GM23338 (cell line): ENCODE measurements at regions not wholly inside any gene's neighbourhood (a gene's known extent, or its start where the extent isn't known, plus 50 kb on each side); places are given as distances from the start of the nearest gene placed in this dataset.

Experiments
- ATAC-seq: fragments of 200-7000 bp; cut with Tn5 transposase; 3 replicates; pipeline ENCODE4 v1.9.1; 2020
- DNase-seq: peaks from one replicate; pipeline ENCODE4 v3.0.0-alpha.2; 2015; ENCODE audit warnings: low spot score
- H2AFZ ChIP-seq: fragments of 200-600 bp; sonication (generic); 2 replicates; pipeline ENCODE4 v1.8.0; 2016; ENCODE audit warnings: antibody characterized with exemption, mild to moderate bottlenecking, moderate library complexity
- H3F3A ChIP-seq: fragments of 200-600 bp; sonication (generic); replicated peaks from 2 replicates; pipeline ENCODE4 v1.8.0; 2017; ENCODE audit warnings: antibody characterized with exemption, mixed run types, low read depth
- H3K27ac ChIP-seq: fragments of 200-600 bp; sonication (generic); 2 replicates; pipeline ENCODE4 v1.6.1; 2016; ENCODE audit warnings: low read depth
- H3K27me3 ChIP-seq: fragments of 200-600 bp; sonication (generic); 2 replicates; pipeline ENCODE4 v1.8.0; 2016; ENCODE audit warnings: mild to moderate bottlenecking, mixed run types, moderate library complexity; ENCODE audit not compliant: insufficient read depth
- H3K36me3 ChIP-seq: fragments of 200-600 bp; sonication (generic); 2 replicates; pipeline ENCODE4 v1.8.0; 2016; ENCODE audit warnings: mild to moderate bottlenecking; ENCODE audit not compliant: insufficient read depth
- H3K4me1 ChIP-seq: fragments of 200-600 bp; sonication (generic); 2 replicates; pipeline ENCODE4 v1.8.0; 2016; ENCODE audit warnings: mild to moderate bottlenecking, moderate library complexity; ENCODE audit not compliant: insufficient read depth
- H3K4me2 ChIP-seq: fragments of 200-600 bp; sonication (generic); 2 replicates; pipeline ENCODE4 v1.7.1; 2017; ENCODE audit warnings: mixed run types
- H3K4me3 ChIP-seq: fragments of 200-600 bp; sonication (generic); 2 replicates; pipeline ENCODE4 v1.6.1; 2016; ENCODE audit warnings: mixed run types
- H3K79me2 ChIP-seq: fragments of 200-600 bp; sonication (generic); replicated peaks from 2 replicates; pipeline ENCODE4 v1.8.0; 2017; ENCODE audit warnings: mild to moderate bottlenecking; ENCODE audit not compliant: insufficient read depth
- H3K9me2 ChIP-seq: fragments of 200-600 bp; sonication (generic); 2 replicates; pipeline ENCODE4 v1.8.0; 2017; ENCODE audit not compliant: insufficient read depth
- H4K20me1 ChIP-seq: fragments of 200-600 bp; sonication (generic); replicated peaks from 2 replicates; pipeline ENCODE4 v1.8.0; 2017; ENCODE audit warnings: mild to moderate bottlenecking; ENCODE audit not compliant: insufficient read depth
- H3K27ac Mint-ChIP-seq: 2 replicates; pipeline ENCODE4 v1.8.0; 2020; ENCODE audit warnings: inconsistent platforms, mild to moderate bottlenecking, moderate library complexity, mixed read lengths
- H3K27me3 Mint-ChIP-seq: 3 replicates; pipeline ENCODE4 v1.8.0; 2022; ENCODE audit warnings: low read depth, mild to moderate bottlenecking, moderate library complexity, mixed read lengths, inconsistent platforms; ENCODE audit not compliant: insufficient read depth, poor library complexity
- H3K36me3 Mint-ChIP-seq: 3 replicates; pipeline ENCODE4 v1.8.0; 2021; ENCODE audit warnings: low read depth, mild to moderate bottlenecking, inconsistent platforms, moderate library complexity, mixed read lengths
- H3K4me1 Mint-ChIP-seq: 3 replicates; pipeline ENCODE4 v1.8.0; 2020; ENCODE audit warnings: mild to moderate bottlenecking, inconsistent platforms, mixed read lengths
- H3K4me3 Mint-ChIP-seq: 3 replicates; pipeline ENCODE4 v1.8.0; 2021; ENCODE audit warnings: moderate library complexity, mild to moderate bottlenecking, inconsistent platforms, mixed read lengths
- H3K9me3 Mint-ChIP-seq: 3 replicates; pipeline ENCODE4 v1.8.0; 2020; ENCODE audit warnings: moderate library complexity, mild to moderate bottlenecking, inconsistent platforms, mixed read lengths
- CREB1 ChIP-seq: fragments of 250-450 bp; sonication (Bioruptor Pico); IDR thresholded peaks from 2 replicates; pipeline ENCODE4 v1.5.0; 2020; ENCODE audit warnings: low read depth, mild to moderate bottlenecking, moderate library complexity
- EZH2phosphoT487 ChIP-seq: fragments of 200-600 bp; sonication (generic); IDR thresholded peaks from one replicate; pipeline ENCODE4 v1.8.1; 2018; ENCODE audit warnings: antibody characterized with exemption; ENCODE audit not compliant: unreplicated experiment
- NANOG ChIP-seq: IDR thresholded peaks from 2 replicates; pipeline ENCODE4 v1.6.1; 2016; ENCODE audit warnings: antibody characterized with exemption, borderline replicate concordance
- POLR2AphosphoS5 ChIP-seq: IDR thresholded peaks from 2 replicates; pipeline ENCODE4 v1.6.1; 2016; ENCODE audit warnings: antibody characterized with exemption, low read depth
- ZNF331 ChIP-seq: fragments of 250-450 bp; sonication (Bioruptor Pico); IDR thresholded peaks from 2 replicates; pipeline ENCODE4 v1.5.0; 2020; ENCODE audit warnings: low read depth, mild to moderate bottlenecking, moderate library complexity
- ZNF462 ChIP-seq: fragments of 250-450 bp; sonication (Bioruptor Pico); IDR thresholded peaks from 2 replicates; pipeline ENCODE4 v1.5.0; 2020; ENCODE audit warnings: mild to moderate bottlenecking, moderate library complexity
- TF ChIP-seq, protein P1 (sequence below): IDR thresholded peaks from one replicate; pipeline ENCODE4 v1.6.1; 2018; ENCODE audit warnings: antibody characterized with exemption; ENCODE audit not compliant: unreplicated experiment
- TF ChIP-seq, protein P2 (sequence below), 2 experiments: fragments of 200-600 bp in 1 of 2; sonication (generic) in 1 of 2; conservative IDR thresholded peaks; 2 replicates each; pipeline versions ENCODE4 v1.5.1 to v1.6.1; 2016 to 2017; ENCODE audit warnings: antibody characterized with exemption in 2 of 2, low read depth in 2 of 2, mild to moderate bottlenecking in 2 of 2, moderate library complexity in 1 of 2
- TF ChIP-seq, protein P3 (sequence below): IDR thresholded peaks from 2 replicates; pipeline ENCODE4 v1.6.1; 2016; ENCODE audit warnings: antibody characterized with exemption

DNA sequence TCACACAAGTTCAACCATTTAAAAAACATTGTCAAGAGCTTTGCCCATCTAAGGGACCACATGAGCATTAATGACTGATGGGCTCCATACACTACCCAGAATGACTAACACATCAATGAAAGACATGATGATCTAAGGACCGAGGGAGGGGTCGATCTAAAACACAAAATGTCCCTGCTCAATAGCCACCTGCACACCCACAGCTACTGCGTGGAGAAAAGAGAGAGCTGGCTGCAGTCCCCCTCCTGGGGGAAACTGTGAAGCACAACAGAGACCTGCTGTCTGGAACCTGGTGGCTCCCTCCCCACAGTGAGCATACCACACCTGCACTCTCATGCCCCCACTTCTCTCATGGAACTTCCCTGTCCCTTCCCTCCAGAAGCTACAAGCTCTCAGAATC lies 130.1 kb upstream of the ERG start:
- Mint-ChIP-seq H3K9me3 (peaks cover 14% of the 10 kb centered on the region; the same call in 2 of the 3 replicates), H3K27ac (no peak overlapping the region; the same call in 1 of the 2 replicates), H3K4me3 (no peak overlapping the region), H3K27me3 (no peaks in the 10 kb centered on the region), H3K4me1 (peaks cover 19% of the 10 kb centered on the region), H3K36me3 (peaks cover 10% of the 10 kb centered on the region; the same call in 2 of the 3 replicates)
- Histone ChIP-seq H3F3A (no peaks in the 10 kb centered on the region), H3K9me2 (peaks cover 3% of the 10 kb centered on the region; the same call in 1 of the 2 replicates), H3K36me3 (no peaks in the 10 kb centered on the region), H3K27ac (no peak overlapping the region), H3K27me3 (no peaks in the 10 kb centered on the region), H4K20me1 (no peaks in the 10 kb centered on the region), H3K4me3 (no peak overlapping the region), H3K4me1 (no peaks in the 10 kb centered on the region; the same call in 1 of the 2 replicates), H3K79me2 (no peaks in the 10 kb centered on the region), H3K4me2 (no peak overlapping the region), H2AFZ (no peak overlapping the region)
- DNase-seq, result peak; percentile 29
- TF ChIP-seq POLR2AphosphoS5 (no peak), ZNF331 (CRISPR knock-in tag) (no peak), EZH2phosphoT487 (no peak), CREB1 (no peak), ZNF462 (CRISPR knock-in tag) (no peak), NANOG (no peak)
- TF ChIP-seq, protein P1, sequence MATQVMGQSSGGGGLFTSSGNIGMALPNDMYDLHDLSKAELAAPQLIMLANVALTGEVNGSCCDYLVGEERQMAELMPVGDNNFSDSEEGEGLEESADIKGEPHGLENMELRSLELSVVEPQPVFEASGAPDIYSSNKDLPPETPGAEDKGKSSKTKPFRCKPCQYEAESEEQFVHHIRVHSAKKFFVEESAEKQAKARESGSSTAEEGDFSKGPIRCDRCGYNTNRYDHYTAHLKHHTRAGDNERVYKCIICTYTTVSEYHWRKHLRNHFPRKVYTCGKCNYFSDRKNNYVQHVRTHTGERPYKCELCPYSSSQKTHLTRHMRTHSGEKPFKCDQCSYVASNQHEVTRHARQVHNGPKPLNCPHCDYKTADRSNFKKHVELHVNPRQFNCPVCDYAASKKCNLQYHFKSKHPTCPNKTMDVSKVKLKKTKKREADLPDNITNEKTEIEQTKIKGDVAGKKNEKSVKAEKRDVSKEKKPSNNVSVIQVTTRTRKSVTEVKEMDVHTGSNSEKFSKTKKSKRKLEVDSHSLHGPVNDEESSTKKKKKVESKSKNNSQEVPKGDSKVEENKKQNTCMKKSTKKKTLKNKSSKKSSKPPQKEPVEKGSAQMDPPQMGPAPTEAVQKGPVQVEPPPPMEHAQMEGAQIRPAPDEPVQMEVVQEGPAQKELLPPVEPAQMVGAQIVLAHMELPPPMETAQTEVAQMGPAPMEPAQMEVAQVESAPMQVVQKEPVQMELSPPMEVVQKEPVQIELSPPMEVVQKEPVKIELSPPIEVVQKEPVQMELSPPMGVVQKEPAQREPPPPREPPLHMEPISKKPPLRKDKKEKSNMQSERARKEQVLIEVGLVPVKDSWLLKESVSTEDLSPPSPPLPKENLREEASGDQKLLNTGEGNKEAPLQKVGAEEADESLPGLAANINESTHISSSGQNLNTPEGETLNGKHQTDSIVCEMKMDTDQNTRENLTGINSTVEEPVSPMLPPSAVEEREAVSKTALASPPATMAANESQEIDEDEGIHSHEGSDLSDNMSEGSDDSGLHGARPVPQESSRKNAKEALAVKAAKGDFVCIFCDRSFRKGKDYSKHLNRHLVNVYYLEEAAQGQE, result no peak
- TF ChIP-seq, protein P2, sequence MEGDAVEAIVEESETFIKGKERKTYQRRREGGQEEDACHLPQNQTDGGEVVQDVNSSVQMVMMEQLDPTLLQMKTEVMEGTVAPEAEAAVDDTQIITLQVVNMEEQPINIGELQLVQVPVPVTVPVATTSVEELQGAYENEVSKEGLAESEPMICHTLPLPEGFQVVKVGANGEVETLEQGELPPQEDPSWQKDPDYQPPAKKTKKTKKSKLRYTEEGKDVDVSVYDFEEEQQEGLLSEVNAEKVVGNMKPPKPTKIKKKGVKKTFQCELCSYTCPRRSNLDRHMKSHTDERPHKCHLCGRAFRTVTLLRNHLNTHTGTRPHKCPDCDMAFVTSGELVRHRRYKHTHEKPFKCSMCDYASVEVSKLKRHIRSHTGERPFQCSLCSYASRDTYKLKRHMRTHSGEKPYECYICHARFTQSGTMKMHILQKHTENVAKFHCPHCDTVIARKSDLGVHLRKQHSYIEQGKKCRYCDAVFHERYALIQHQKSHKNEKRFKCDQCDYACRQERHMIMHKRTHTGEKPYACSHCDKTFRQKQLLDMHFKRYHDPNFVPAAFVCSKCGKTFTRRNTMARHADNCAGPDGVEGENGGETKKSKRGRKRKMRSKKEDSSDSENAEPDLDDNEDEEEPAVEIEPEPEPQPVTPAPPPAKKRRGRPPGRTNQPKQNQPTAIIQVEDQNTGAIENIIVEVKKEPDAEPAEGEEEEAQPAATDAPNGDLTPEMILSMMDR (conservative IDR thresholded peaks at IDR 0.05; ENCODE audit: low read depth in 2 of 2), result peak; percentile 14 to 17; a peak in 1 of 4 replicates
- TF ChIP-seq, protein P3, sequence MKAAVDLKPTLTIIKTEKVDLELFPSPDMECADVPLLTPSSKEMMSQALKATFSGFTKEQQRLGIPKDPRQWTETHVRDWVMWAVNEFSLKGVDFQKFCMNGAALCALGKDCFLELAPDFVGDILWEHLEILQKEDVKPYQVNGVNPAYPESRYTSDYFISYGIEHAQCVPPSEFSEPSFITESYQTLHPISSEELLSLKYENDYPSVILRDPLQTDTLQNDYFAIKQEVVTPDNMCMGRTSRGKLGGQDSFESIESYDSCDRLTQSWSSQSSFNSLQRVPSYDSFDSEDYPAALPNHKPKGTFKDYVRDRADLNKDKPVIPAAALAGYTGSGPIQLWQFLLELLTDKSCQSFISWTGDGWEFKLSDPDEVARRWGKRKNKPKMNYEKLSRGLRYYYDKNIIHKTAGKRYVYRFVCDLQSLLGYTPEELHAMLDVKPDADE, result no peak
- peak; percentile 88 for ATAC-seq
